ENCODE measurements at regions not wholly inside any gene's neighbourhood (a gene's known extent, or its start where the extent isn't known, plus 50 kb on each side); places are given as distances from the start of the nearest gene placed in this dataset.
"Not testable (repeated sequence)": the region's sequence is repeated elsewhere in the genome, so short reads cannot be mapped to it uniquely, and the experiment has no call there.

GRCh38 chr18:55892862-55893813, 305.1 kb upstream of the TCF4 start:
- DNase-seq, result not testable (repeated sequence)

- DNase-seq, result no peak
These were observed 298.9 kb upstream of the TCF4 start for GRCh38 chr18:55886886-55887285.

- no peak for DNase-seq
These were observed 296.5 kb upstream of the TCF4 start for GRCh38 chr18:55884498-55884897.

GRCh38 chr18:55880617-55881016, 292.6 kb upstream of the TCF4 start:
- DNase-seq, result no peak

- DNase-seq, result no peak
These were observed 291.3 kb upstream of the TCF4 start for GRCh38 chr18:55879331-55879730.

GRCh38 chr18:55878224-55878623, 290.2 kb upstream of the TCF4 start:
- DNase-seq, result no peak

- no peak for DNase-seq
These were observed 289.3 kb upstream of the TCF4 start for GRCh38 chr18:55877321-55877720.

GRCh38 chr18:55876254-55876653, 288.3 kb upstream of the TCF4 start:
- no peak for DNase-seq

- peak in 19 of 51 donors; percentile 2 to 81 (median 28) for DNase-seq
These were observed 287.4 kb upstream of the TCF4 start for GRCh38 chr18:55875371-55875901.

GRCh38 chr18:55869556-55870501, 281.8 kb upstream of the TCF4 start:
- DNase-seq, result no peak

- no peak for DNase-seq
These were observed 280.9 kb upstream of the TCF4 start for GRCh38 chr18:55868909-55869308.

GRCh38 chr18:55866886-55867285, 278.9 kb upstream of the TCF4 start:
- no peak for DNase-seq

- no peak for DNase-seq
These were observed 278.0 kb upstream of the TCF4 start for GRCh38 chr18:55866006-55866405.

GRCh38 chr18:55864281-55864680, 276.3 kb upstream of the TCF4 start:
- no peak for DNase-seq

- DNase-seq, result no peak
These were observed 275.9 kb upstream of the TCF4 start for GRCh38 chr18:55863876-55864275.

GRCh38 chr18:55863391-55863706, 275.4 kb upstream of the TCF4 start:
- DNase-seq, result no peak

GRCh38 chr18:55862693-55863390, 274.9 kb upstream of the TCF4 start:
- peak in 1 of 51 donors; percentile 9 for DNase-seq

GRCh38 chr18:55861266-55861665, 273.3 kb upstream of the TCF4 start:
- peak in 30 of 51 donors; percentile 1 to 79 (median 30) for DNase-seq

GRCh38 chr18:55858661-55859515, 270.9 kb upstream of the TCF4 start:
- peak in 2 of 51 donors; percentile 23 to 70 for DNase-seq

GRCh38 chr18:55857956-55858355, 270.0 kb upstream of the TCF4 start:
- DNase-seq, result peak in 1 of 51 donors; percentile 22

Measured in hypothalamus (tissue), 51 donors.